OCI-LY1 (cell line): ENCODE measurements at regions not wholly inside any gene's neighbourhood (a gene's known extent, or its start where the extent isn't known, plus 50 kb on each side); places are given as distances from the start of the nearest gene placed in this dataset.

Experiments
- H2AFZ ChIP-seq: fragments of 200-600 bp; sonication (generic), shearing (Covaris generic); 2 replicates; pipeline ENCODE4 v1.6.0; 2014; ENCODE audit warnings: antibody characterized with exemption, mild to moderate bottlenecking, low read length
- H3F3A ChIP-seq: fragments of 200-600 bp; sonication (generic), shearing (Covaris generic); 2 replicates; pipeline ENCODE4 v1.6.0; 2014; ENCODE audit warnings: mild to moderate bottlenecking, antibody characterized with exemption, low read length, moderate library complexity; ENCODE audit not compliant: insufficient read depth
- H3K27ac ChIP-seq: fragments of 200-600 bp; sonication (generic); 2 replicates; pipeline ENCODE4 v1.5.1; 2014; ENCODE audit warnings: low read length, mixed run types, mild to moderate bottlenecking, low read depth; ENCODE audit not compliant: poor library complexity, severe bottlenecking
- H3K27me3 ChIP-seq: fragments of 200-600 bp; sonication (generic); 2 replicates; pipeline ENCODE4 v1.6.0; 2014; ENCODE audit warnings: antibody characterized with exemption, mild to moderate bottlenecking, low read length, moderate library complexity; ENCODE audit not compliant: insufficient read depth
- H3K36me3 ChIP-seq: fragments of 200-600 bp; sonication (generic); 2 replicates; pipeline ENCODE4 v1.6.1; 2014; ENCODE audit warnings: mild to moderate bottlenecking, antibody characterized with exemption, low read length, moderate library complexity, mixed read lengths; ENCODE audit not compliant: insufficient read depth
- H3K4me1 ChIP-seq: fragments of 200-600 bp; sonication (generic); 2 replicates; pipeline ENCODE4 v1.5.1; 2014; ENCODE audit warnings: mild to moderate bottlenecking, low read length, moderate library complexity; ENCODE audit not compliant: insufficient read depth, severe bottlenecking
- H3K4me2 ChIP-seq: fragments of 200-600 bp; sonication (generic), shearing (Covaris generic); 2 replicates; pipeline ENCODE4 v1.6.1; 2014; ENCODE audit warnings: low read length
- H3K4me3 ChIP-seq: fragments of 200-600 bp; sonication (generic); 2 replicates; pipeline ENCODE4 v1.5.1; 2014; ENCODE audit warnings: low read length, low read depth, mild to moderate bottlenecking, mixed read lengths; ENCODE audit not compliant: poor library complexity, severe bottlenecking
- H3K79me2 ChIP-seq: fragments of 200-600 bp; shearing (Covaris generic); 2 replicates; pipeline ENCODE4 v1.6.1; 2016; ENCODE audit warnings: mixed run types, low read length, mixed read lengths; ENCODE audit not compliant: insufficient read depth
- H3K9ac ChIP-seq: fragments of 200-600 bp; sonication (generic), shearing (Covaris generic); 2 replicates; pipeline ENCODE4 v1.6.1; 2014; ENCODE audit warnings: mild to moderate bottlenecking, low read length, mixed read lengths
- H3K9me2 ChIP-seq: fragments of 200-600 bp; sonication (generic), shearing (Covaris generic); 2 replicates; pipeline ENCODE4 v1.6.1; 2014; ENCODE audit warnings: low read depth, mild to moderate bottlenecking, low read length, mixed read lengths
- H3K9me3 ChIP-seq: fragments of 200-600 bp; shearing (Covaris generic); 2 replicates; pipeline ENCODE4 v1.6.1; 2014; ENCODE audit warnings: low read length, mixed read lengths
- H4K20me1 ChIP-seq: fragments of 200-600 bp; sonication (generic), shearing (Covaris generic); 2 replicates; pipeline ENCODE4 v1.6.0; 2016; ENCODE audit warnings: mild to moderate bottlenecking, low read length; ENCODE audit not compliant: insufficient read depth
- CTCF ChIP-seq: fragments of 200-600 bp; sonication (generic), shearing (Covaris generic); IDR thresholded peaks from 2 replicates; pipeline ENCODE4 v1.5.1; 2017; ENCODE audit warnings: mild to moderate bottlenecking, antibody characterized with exemption, low read length, moderate library complexity, mixed read lengths
- EZH2 ChIP-seq: fragments of 200-600 bp; sonication (generic), shearing (Covaris generic); IDR thresholded peaks from 2 replicates; pipeline ENCODE4 v1.8.0; 2017; ENCODE audit warnings: borderline replicate concordance, mixed run types, mild to moderate bottlenecking, antibody characterized with exemption, low read length, moderate library complexity, mixed read lengths

- TF ChIP-seq EZH2, result no peak
- no peak for TF ChIP-seq CTCF
- Histone ChIP-seq H3K9me2 (no peaks in the 10 kb centered on the region), H3K4me3 (no peak overlapping the region), H2AFZ (no peak overlapping the region), H3K4me1 (no peaks in the 10 kb centered on the region), H4K20me1 (no peaks in the 10 kb centered on the region), H3K9ac (no peak overlapping the region), H3K4me2 (no peak overlapping the region), H3K36me3 (no peaks in the 10 kb centered on the region), H3K79me2 (no peaks in the 10 kb centered on the region), H3K9me3 (no peaks in the 10 kb centered on the region), H3K27ac (no peak overlapping the region), H3F3A (no peaks in the 10 kb centered on the region), H3K27me3 (no peaks in the 10 kb centered on the region)
Observed at GRCh38 chr19:30743011-30743410, 370.8 kb downstream of the ZNF536 start.

GRCh38 chr19:30742406-30742938 lies 370.3 kb downstream of the ZNF536 start:
- H3K4me3 ChIP-seq, result no peak overlapping the region

GRCh38 chr19:30741566-30741965 lies 369.4 kb downstream of the ZNF536 start:
- Histone ChIP-seq H3K36me3 (no peaks in the 10 kb centered on the region), H3K27ac (no peak overlapping the region), H3K9me3 (no peaks in the 10 kb centered on the region), H3K4me2 (no peak overlapping the region), H3K9ac (no peak overlapping the region), H3K4me1 (no peaks in the 10 kb centered on the region), H3F3A (no peaks in the 10 kb centered on the region), H3K4me3 (no peak overlapping the region), H3K79me2 (no peaks in the 10 kb centered on the region), H3K9me2 (no peaks in the 10 kb centered on the region), H2AFZ (no peak overlapping the region), H4K20me1 (no peaks in the 10 kb centered on the region), H3K27me3 (no peaks in the 10 kb centered on the region)
- TF ChIP-seq CTCF, result no peak
- TF ChIP-seq EZH2, result no peak

More at GRCh38 chr19:30742406-30742938, 370.3 kb downstream of the ZNF536 start:
- Histone ChIP-seq H3K9me2 (no peaks in the 10 kb centered on the region), H3K27ac (no peak overlapping the region), H3F3A (no peaks in the 10 kb centered on the region), H3K4me2 (no peak overlapping the region), H3K36me3 (no peaks in the 10 kb centered on the region), H3K27me3 (no peaks in the 10 kb centered on the region), H3K79me2 (no peaks in the 10 kb centered on the region), H3K9me3 (no peaks in the 10 kb centered on the region), H3K4me1 (no peaks in the 10 kb centered on the region), H4K20me1 (no peaks in the 10 kb centered on the region), H2AFZ (no peak overlapping the region), H3K9ac (no peak overlapping the region)
- no peak for TF ChIP-seq CTCF
- no peak for TF ChIP-seq EZH2
